ENCODE measurements at regions not wholly inside any gene's neighbourhood (a gene's known extent, or its start where the extent isn't known, plus 50 kb on each side); places are given as distances from the start of the nearest gene placed in this dataset.
"Not testable (repeated sequence)": the region's sequence is repeated elsewhere in the genome, so short reads cannot be mapped to it uniquely, and the experiment has no call there.

GRCh38 chr9:107784235-107784958, 294.8 kb upstream of the KLF4 start:
- DNase-seq (ENCODE audit: extremely low read depth, low read depth), result peak; percentile 75
- H3K4me3 ChIP-seq (replicated peaks; ENCODE audit: low read depth, low read length), result no peak overlapping the region
- no peak for TF ChIP-seq CTCF (IDR thresholded peaks at IDR 0.05; ENCODE audit: low read depth, low read length, missing control alignments)

GRCh38 chr9:107782789-107783188, 293.2 kb upstream of the KLF4 start:
- no peak for DNase-seq (ENCODE audit: extremely low read depth, low read depth)
- TF ChIP-seq CTCF (IDR thresholded peaks at IDR 0.05; ENCODE audit: low read depth, low read length, missing control alignments), result no peak
- no peak overlapping the region for H3K4me3 ChIP-seq (replicated peaks; ENCODE audit: low read depth, low read length)

GRCh38 chr9:107782381-107782780, 292.8 kb upstream of the KLF4 start:
- no peak overlapping the region for H3K4me3 ChIP-seq (replicated peaks; ENCODE audit: low read depth, low read length)
- no peak for TF ChIP-seq CTCF (IDR thresholded peaks at IDR 0.05; ENCODE audit: low read depth, low read length, missing control alignments)
- DNase-seq (ENCODE audit: extremely low read depth, low read depth), result peak; percentile 14

- no peak for TF ChIP-seq CTCF (IDR thresholded peaks at IDR 0.05; ENCODE audit: low read depth, low read length, missing control alignments)
- DNase-seq (ENCODE audit: extremely low read depth, low read depth), result no peak
- H3K4me3 ChIP-seq (replicated peaks; ENCODE audit: low read depth, low read length), result no peak overlapping the region
Measured at GRCh38 chr9:107780960-107781359, 291.4 kb upstream of the KLF4 start.

- DNase-seq (ENCODE audit: extremely low read depth, low read depth), result no peak
- no peak overlapping the region for H3K4me3 ChIP-seq (replicated peaks; ENCODE audit: low read depth, low read length)
- no peak for TF ChIP-seq CTCF (IDR thresholded peaks at IDR 0.05; ENCODE audit: low read depth, low read length, missing control alignments)
Measured at GRCh38 chr9:107779731-107780130, 290.2 kb upstream of the KLF4 start.

- TF ChIP-seq CTCF (IDR thresholded peaks at IDR 0.05; ENCODE audit: low read depth, low read length, missing control alignments), result no peak
- no peak overlapping the region for H3K4me3 ChIP-seq (replicated peaks; ENCODE audit: low read depth, low read length)
- no peak for DNase-seq (ENCODE audit: extremely low read depth, low read depth)
Measured at GRCh38 chr9:107778661-107779060, 289.1 kb upstream of the KLF4 start.

GRCh38 chr9:107774099-107774498, 284.5 kb upstream of the KLF4 start:
- DNase-seq (ENCODE audit: extremely low read depth, low read depth); H3K4me3 ChIP-seq (replicated peaks; ENCODE audit: low read depth, low read length): not testable (repeated sequence)

Measured in HFF-Myc (cell line).